GM12878 (cell line): ENCODE measurements at regions not wholly inside any gene's neighbourhood (a gene's known extent, or its start where the extent isn't known, plus 50 kb on each side); places are given as distances from the start of the nearest gene placed in this dataset.
"Not testable (repeated sequence)": the region's sequence is repeated elsewhere in the genome, so short reads cannot be mapped to it uniquely, and the experiment has no call there.

Experiments
- ATAC-seq: fragments of 200-7000 bp; cut with Tn5 transposase; 3 replicates; pipeline ENCODE4 v1.9.1; 2020; ENCODE audit warnings: mild to moderate bottlenecking, moderate library complexity
- BruUV-seq: library from RNA; stranded (reverse); fragments of 400-500 nt; replicated peaks from 2 replicates; lab custom pipeline; 2021; lab: Mats Ljungman, UMichigan
- CTCF ChIA-PET: fragments of 300-600 bp; sonication (Branson Sonifier 250); formaldehyde crosslinking; extraction: SDS; loops from one replicate; lab custom pipeline; 2021; ENCODE audit warnings: inconsistent platforms; lab: Yijun Ruan, JAX
- POLR2A ChIA-PET: fragments of 350-600 bp; formaldehyde crosslinking; extraction: SDS; loops from one replicate; lab custom pipeline; 2021; ENCODE audit warnings: inconsistent platforms; lab: Charles Lee
- RAD21 ChIA-PET: fragments of 300-600 bp; sonication (Branson Sonifier 250); formaldehyde crosslinking; loops from one replicate; lab custom pipeline; 2023; ENCODE audit warnings: antibody characterized with exemption; ENCODE audit not compliant: unreplicated experiment; lab: Charles Lee
- SMC1A ChIA-PET: fragments of 300-600 bp; sonication (Branson Sonifier 250); formaldehyde crosslinking; loops from one replicate; lab custom pipeline; 2023; ENCODE audit not compliant: unreplicated experiment, uncharacterized antibody; lab: Charles Lee
- DNase-seq: peaks from one replicate; pipeline ENCODE4 v3.0.0-alpha.2; 2011; ENCODE audit warnings: low read depth, low spot score
- FAIRE-seq: peaks from 3 replicates; lab custom pipeline; 2011; peaks lifted over from hg19 to GRCh38; lab: Jason Lieb, UNC
- H2AFZ ChIP-seq: 2 replicates; pipeline ENCODE4 v1.6.0; 2011; ENCODE audit warnings: low read depth, low read length, control low read depth; ENCODE audit not compliant: control insufficient read depth
- H3K27ac ChIP-seq: 2 replicates; pipeline ENCODE4 v1.5.1; 2011; ENCODE audit warnings: control low read depth; ENCODE audit not compliant: control insufficient read depth, insufficient read depth
- H3K27me3 ChIP-seq, 2 experiments: replicated peaks in 1 of 2; 2 replicates each; pipeline versions ENCODE4 v1.6.0 to v1.6.1; 2011; ENCODE audit warnings: low read length in 1 of 2; ENCODE audit not compliant: control insufficient read depth in 2 of 2, insufficient read depth in 2 of 2
- H3K36me3 ChIP-seq, 2 experiments: 2 replicates each; pipeline ENCODE4 v1.5.1; 2011; ENCODE audit warnings: low read length in 1 of 2; ENCODE audit not compliant: control insufficient read depth in 2 of 2, insufficient read depth in 2 of 2
- H3K4me1 ChIP-seq: 2 replicates; pipeline ENCODE4 v1.6.1; 2011; ENCODE audit warnings: mild to moderate bottlenecking, low read length, moderate library complexity, mixed read lengths; ENCODE audit not compliant: control insufficient read depth, insufficient read depth
- H3K4me2 ChIP-seq: 2 replicates; pipeline ENCODE4 v1.6.0; 2011; ENCODE audit warnings: control low read depth; ENCODE audit not compliant: control insufficient read depth, insufficient read depth
- H3K4me3 ChIP-seq: fragments of 200-600 bp; sonication (generic); 2 replicates; pipeline ENCODE4 v1.5.1; 2016
- H3K79me2 ChIP-seq: 2 replicates; pipeline ENCODE4 v1.6.0; 2011; ENCODE audit warnings: low read length; ENCODE audit not compliant: control insufficient read depth, insufficient read depth
- H3K9ac ChIP-seq: 2 replicates; pipeline ENCODE4 v1.8.0; 2011; ENCODE audit warnings: low read length, control low read depth, mixed read lengths; ENCODE audit not compliant: control insufficient read depth, insufficient read depth
- H3K9me3 ChIP-seq: replicated peaks from 3 replicates; pipeline ENCODE4 v1.5.1; 2011; ENCODE audit warnings: mild to moderate bottlenecking, low read length; ENCODE audit not compliant: control insufficient read depth, insufficient read depth
- H4K20me1 ChIP-seq: 2 replicates; pipeline ENCODE4 v1.6.0; 2011; ENCODE audit not compliant: control insufficient read depth, insufficient read depth
- BRCA1 ChIP-seq: IDR thresholded peaks from 2 replicates; pipeline ENCODE4 v1.6.1; 2011; ENCODE audit warnings: low read depth, low read length, improper control_type of control experiment
- FOXK2 ChIP-seq: fragments of 450-650 bp; IDR thresholded peaks from 2 replicates; pipeline ENCODE4 v1.6.1; 2017; ENCODE audit warnings: mild to moderate bottlenecking, moderate library complexity
- YY1 ChIP-seq: IDR thresholded peaks from 2 replicates; pipeline ENCODE4 v1.6.1; 2011; ENCODE audit warnings: low read depth, mild to moderate bottlenecking, low read length
- WGBS: methylation state at CpG from one replicate; pipeline ENCODE4 v1.1.6; 2016; ENCODE audit warnings: low lambda C conversion rate; ENCODE audit not compliant: insufficient replicate concordance, insufficient coverage; ENCODE audit errors: missing lambda C conversion rate; 5-methylcytosine and 5-hydroxymethylcytosine counted together
- in situ Hi-C: fragments of 300-500 bp; cut with MboI; formaldehyde crosslinking; loops from 9 replicates; pipeline ENCODE4 v1.14.3; 2018; ENCODE audit warnings: mixed read lengths
- intact Hi-C: fragments of 100-400 bp; cut with micrococcal nuclease; formaldehyde crosslinking; loops from one replicate; pipeline ENCODE4 v1.14.2; 2022; ENCODE audit not compliant: unreplicated experiment
- TF ChIP-seq, protein P1 (sequence below): fragments of 450-650 bp; IDR thresholded peaks from 2 replicates; pipeline ENCODE4 v1.6.1; 2017; ENCODE audit warnings: mild to moderate bottlenecking, moderate library complexity

DNA sequence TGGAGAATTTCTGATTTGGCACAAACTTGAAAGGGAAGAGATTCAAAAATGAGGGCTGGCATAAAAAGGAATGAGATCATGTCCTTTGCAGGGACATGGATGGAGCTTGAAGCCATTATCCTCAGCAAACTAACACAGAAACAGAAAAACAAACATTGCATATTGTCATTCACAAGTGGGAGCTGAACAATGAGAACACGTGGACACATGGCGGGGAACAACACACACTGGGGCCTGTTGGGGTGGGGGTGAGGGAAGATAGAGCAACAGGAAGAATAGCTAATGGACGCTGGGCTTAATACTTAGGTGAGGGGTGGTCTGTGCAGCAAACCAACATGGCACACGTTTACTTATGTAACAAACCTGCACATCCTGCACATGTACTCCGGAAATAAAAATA lies 315.8 kb downstream of the NOVA1 start:
- H4K20me1 ChIP-seq, H3K27ac ChIP-seq, H3K4me1 ChIP-seq, FAIRE-seq, H3K79me2 ChIP-seq, SMC1A ChIA-PET, H3K4me2 ChIP-seq, H2AFZ ChIP-seq, BruUV-seq, H3K4me3 ChIP-seq, in situ Hi-C loops, CTCF ChIA-PET, intact Hi-C loops, POLR2A ChIA-PET, DNase-seq, H3K9ac ChIP-seq, ATAC-seq, H3K27me3 ChIP-seq, H3K9me3 ChIP-seq, H3K36me3 ChIP-seq, RAD21 ChIA-PET: not testable (repeated sequence)
- 12% methylated on average over 5 of the region's 5 CpGs for WGBS

DNA sequence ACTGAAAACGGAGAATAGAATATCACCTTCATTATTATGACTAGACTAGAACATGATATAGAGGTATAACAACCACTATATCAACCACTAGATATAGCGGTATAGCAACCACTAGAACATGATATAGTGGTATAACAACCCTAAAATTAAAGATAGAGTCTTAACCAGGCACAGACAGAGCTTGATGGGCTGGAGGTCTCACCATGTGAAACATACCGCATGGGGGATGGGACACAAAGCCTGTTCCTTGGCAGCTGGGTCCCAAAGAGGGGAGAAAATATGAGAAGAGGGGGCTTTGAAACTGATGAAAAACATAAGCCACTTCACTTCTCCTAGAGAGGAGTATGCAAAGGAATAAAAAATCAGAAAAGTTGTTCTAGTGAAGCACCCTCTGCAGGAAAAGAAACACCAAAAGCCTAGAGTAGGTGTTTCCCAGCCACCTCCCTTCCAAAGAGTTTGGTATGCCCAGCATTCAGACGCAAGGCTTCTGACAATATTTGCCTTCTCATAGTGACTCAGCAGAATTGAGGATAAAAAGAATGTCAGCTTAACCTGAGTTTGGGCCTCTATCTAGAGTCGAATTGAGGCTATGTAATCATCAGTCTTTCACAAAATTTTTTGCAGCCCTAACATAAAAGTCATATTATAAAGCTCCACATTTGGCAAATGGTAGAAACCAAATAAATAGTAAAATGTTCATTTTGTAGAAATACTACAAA lies 316.4 kb downstream of the NOVA1 start:
- intact Hi-C loops: no loop called here
- no peak overlapping the region for H3K4me2 ChIP-seq
- RAD21 ChIA-PET: no interaction called here
- DNase-seq (no peak), FAIRE-seq (no peak), ATAC-seq (no peak)
- SMC1A ChIA-PET: no interaction called here
- H3K79me2 ChIP-seq: no peaks in the 10 kb centered on the region
- BruUV-seq: no TSS peak
- H2AFZ ChIP-seq: no peak overlapping the region
- no peak overlapping the region for H3K27ac ChIP-seq
- POLR2A ChIA-PET: no interaction called here
- in situ Hi-C loops: no loop called here
- H3K4me3 ChIP-seq: no peak overlapping the region
- 20% methylated on average over 5 of the region's 5 CpGs for WGBS
- TF ChIP-seq FOXK2: no peak
- no peak for TF ChIP-seq YY1
- no peak for TF ChIP-seq BRCA1
- TF ChIP-seq, protein P1, sequence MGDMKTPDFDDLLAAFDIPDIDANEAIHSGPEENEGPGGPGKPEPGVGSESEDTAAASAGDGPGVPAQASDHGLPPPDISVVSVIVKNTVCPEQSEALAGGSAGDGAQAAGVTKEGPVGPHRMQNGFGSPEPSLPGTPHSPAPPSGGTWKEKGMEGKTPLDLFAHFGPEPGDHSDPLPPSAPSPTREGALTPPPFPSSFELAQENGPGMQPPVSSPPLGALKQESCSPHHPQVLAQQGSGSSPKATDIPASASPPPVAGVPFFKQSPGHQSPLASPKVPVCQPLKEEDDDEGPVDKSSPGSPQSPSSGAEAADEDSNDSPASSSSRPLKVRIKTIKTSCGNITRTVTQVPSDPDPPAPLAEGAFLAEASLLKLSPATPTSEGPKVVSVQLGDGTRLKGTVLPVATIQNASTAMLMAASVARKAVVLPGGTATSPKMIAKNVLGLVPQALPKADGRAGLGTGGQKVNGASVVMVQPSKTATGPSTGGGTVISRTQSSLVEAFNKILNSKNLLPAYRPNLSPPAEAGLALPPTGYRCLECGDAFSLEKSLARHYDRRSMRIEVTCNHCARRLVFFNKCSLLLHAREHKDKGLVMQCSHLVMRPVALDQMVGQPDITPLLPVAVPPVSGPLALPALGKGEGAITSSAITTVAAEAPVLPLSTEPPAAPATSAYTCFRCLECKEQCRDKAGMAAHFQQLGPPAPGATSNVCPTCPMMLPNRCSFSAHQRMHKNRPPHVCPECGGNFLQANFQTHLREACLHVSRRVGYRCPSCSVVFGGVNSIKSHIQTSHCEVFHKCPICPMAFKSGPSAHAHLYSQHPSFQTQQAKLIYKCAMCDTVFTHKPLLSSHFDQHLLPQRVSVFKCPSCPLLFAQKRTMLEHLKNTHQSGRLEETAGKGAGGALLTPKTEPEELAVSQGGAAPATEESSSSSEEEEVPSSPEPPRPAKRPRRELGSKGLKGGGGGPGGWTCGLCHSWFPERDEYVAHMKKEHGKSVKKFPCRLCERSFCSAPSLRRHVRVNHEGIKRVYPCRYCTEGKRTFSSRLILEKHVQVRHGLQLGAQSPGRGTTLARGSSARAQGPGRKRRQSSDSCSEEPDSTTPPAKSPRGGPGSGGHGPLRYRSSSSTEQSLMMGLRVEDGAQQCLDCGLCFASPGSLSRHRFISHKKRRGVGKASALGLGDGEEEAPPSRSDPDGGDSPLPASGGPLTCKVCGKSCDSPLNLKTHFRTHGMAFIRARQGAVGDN: no peak
- H4K20me1 ChIP-seq: no peaks in the 10 kb centered on the region
- H3K9ac ChIP-seq: no peak overlapping the region
- H3K27me3 ChIP-seq: no peaks in the 10 kb centered on the region
- no peaks in the 10 kb centered on the region for H3K9me3 ChIP-seq
- CTCF ChIA-PET: no interaction called here
- H3K4me1 ChIP-seq: no peaks in the 10 kb centered on the region
- no peaks in the 10 kb centered on the region for H3K36me3 ChIP-seq
